ENCODE measurements at regions not wholly inside any gene's neighbourhood (a gene's known extent, or its start where the extent isn't known, plus 50 kb on each side); places are given as distances from the start of the nearest gene placed in this dataset.
"Not testable (repeated sequence)": the region's sequence is repeated elsewhere in the genome, so short reads cannot be mapped to it uniquely, and the experiment has no call there.

- DNase-seq = no peak
Measured at GRCh38 chr6:54440549-54440948, 132.3 kb downstream of the TINAG start.

DNA sequence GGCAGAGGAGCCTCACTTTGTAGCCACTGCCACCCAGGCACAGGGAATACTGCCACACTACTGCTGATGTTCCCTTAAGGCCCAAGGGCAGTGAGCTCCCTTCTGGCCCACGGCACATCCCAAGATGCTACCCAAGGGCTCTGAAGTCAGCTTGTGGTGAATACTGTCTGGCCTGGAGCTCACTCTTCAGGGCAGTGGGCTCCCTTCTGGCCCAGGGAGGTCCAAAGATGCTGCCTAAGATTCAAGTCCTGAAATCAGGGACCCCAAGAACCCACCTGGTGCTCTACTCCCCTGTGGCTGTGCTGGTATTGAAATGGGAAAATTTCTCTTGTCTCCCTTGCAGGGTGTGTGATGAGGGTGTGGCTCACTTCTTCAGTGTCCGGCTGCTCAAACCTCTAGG is 132.8 kb downstream of the TINAG start:
- DNase-seq = no peak

- no peak for DNase-seq
Measured at GRCh38 chr6:54441687-54442248, 133.5 kb downstream of the TINAG start.

DNA sequence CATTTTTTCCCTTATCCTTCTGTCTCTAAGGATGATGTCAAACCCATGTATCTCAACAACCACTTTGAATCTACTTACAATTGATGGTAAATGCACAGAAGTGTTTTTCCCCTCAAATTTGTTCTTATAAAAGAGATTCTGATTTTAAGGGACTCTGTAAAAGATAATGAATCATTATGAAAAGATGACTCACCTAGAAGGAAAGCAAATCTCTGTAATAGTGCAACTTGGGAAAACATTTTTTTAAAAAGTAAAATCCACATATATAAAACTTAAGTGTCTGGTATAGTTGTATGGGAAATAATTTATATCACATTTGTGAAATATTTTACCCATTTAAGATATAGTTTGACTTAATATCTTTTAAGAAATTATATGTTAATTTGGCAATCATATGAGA is 137.0 kb downstream of the TINAG start:
- no peak for DNase-seq

GRCh38 chr6:54448617-54449016 is 140.4 kb downstream of the TINAG start:
- DNase-seq = no peak

GRCh38 chr6:54451516-54451915 is 143.3 kb downstream of the TINAG start:
- DNase-seq = no peak

DNA sequence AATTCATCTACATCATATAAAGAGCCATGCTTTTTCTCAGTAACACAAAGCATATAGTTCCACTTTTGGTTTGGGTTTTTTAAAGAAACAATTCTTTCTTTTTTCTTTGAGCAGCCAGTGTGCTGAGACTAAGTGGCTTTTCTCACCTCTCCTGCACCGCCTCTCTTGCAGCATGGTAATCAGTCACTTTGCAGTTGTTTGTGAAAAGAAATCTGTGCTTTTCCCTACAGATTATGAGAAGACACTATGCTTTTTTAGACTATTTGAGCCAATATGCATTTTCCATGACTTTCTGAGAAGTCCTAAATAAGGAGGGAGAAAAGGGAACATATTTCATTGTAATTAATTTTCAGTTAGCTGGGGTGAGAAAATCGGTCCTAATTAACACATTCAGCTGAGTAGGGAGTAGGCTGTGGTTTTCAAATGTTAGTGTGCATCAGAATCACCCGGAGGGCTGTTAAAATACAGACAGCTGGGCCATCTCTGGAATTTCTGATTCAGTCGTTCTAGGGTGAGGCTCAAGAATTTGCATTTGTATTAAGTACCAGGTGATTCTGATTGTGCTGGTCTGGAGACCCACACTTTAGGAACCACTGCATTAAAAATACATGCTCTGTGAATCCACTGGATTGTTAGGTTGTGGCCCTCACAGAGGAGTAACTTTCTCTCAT is 155.2 kb downstream of the TINAG start:
- no peak for DNase-seq

DNA sequence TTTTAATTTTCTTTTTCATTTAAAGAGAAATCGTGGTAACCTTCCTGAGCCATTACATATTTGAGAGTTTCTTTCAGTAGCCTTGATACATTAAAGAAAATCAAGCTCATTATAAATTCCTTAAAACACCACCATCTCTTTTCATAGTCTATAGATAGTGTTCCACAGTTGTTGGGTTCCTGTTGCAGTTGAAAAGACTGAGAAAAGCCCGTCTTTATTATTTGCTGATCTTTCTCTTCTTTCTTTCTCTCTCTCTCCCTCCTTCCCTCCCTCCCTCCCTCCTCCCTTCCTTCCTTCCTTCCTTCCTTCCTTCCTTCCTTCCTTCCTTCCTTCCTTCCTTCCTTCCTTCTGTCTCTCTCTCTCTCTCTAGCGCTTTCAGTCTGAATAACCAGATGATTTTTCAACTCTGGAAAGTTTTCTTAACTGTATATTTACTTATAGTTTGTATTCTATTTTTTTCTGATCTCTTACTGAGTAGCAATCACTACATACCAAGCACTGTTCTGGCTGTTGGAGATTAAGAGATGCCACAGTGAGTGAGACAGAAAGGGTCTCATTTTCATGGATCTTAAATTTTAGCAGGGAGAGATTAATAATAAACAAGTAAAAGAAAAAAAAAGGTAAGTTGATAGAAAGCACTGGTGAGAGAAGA is 157.5 kb downstream of the TINAG start:
- no peak for DNase-seq

DNA sequence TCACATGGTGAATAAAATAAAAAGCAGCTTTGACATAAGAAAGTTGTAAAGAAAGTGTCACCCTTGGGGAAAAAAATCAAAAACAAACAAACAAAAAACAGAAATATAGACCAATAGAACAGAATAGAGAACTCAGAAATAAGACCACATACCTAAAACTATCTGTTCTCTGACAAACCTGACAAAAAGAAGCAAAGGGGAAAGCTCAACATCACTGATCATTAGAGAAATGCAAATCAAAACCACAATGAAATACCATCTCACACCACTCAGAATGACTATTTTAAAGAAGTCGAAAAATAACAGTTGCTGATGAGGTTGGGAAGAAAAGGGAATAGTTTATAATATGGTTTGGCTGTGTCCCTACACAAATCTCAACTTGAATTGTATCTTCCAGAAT is 159.1 kb downstream of the TINAG start:
- no peak for DNase-seq

DNA sequence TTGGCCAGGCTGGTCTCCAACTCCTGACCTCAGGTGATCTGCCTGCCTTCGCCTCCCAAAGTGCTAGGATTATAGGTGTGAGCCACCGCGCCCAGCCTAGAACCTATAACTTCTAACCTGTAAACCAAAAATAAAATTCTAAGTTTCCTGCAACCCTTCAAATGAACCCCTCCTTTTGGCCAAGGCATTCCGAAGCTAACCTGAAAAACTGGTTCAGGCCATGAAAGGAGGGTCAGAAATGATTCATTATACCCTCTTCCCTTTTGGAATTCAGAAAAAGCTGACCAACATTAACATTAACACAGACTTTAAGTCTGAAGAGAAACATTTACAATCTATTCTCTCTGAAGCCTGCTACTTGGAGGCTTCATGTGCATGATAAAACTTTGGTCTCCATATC is 165.1 kb downstream of the TINAG start:
- DNase-seq = no peak

DNA sequence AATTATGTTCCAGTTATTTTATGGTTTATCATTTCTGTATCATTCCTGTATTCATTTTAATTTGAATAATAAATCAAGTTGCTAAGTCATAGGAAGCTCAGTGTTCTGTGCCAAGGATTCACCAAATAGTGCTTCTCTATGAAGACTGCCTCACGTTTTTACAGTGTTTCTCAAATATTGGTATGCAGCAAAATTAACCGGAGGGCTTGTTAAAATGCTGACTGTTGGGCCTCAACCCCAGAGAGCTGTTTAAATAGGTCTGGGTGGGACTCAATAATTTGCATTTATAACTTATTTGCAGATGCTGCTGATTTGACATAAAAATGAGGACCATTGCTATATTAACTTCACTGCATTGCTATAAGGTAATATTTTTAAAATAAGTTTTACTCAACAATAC is 166.7 kb downstream of the TINAG start:
- DNase-seq = no peak

- no peak for DNase-seq
Measured at GRCh38 chr6:54481091-54481490, 172.8 kb downstream of the TINAG start.

- no peak for DNase-seq
Measured at GRCh38 chr6:54491431-54491830, 183.2 kb downstream of the TINAG start.

GRCh38 chr6:54493138-54493537 is 184.9 kb downstream of the TINAG start:
- no peak for DNase-seq

- no peak for DNase-seq
Measured at GRCh38 chr6:54503144-54503543, 194.9 kb downstream of the TINAG start.

DNA sequence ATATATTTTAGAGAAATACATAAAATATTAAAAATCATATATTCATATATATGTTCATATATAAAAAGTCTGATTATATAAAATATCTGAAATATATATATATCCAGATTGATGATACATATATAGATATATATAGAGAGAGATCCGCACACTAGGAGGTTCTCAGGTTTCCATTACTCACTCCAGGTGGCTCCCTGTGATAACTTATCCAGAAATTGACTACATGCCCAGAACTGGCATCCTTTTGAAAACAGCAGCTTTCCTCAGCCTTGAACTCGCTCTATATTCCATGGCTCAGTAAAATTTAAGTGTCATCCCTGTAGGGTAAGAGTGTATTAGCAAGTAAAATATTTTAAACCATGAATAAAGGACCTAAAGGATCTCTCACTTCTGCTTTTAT is 206.8 kb downstream of the TINAG start:
- no peak for DNase-seq

GRCh38 chr6:54515713-54516112 is 207.5 kb downstream of the TINAG start:
- no peak for DNase-seq

GRCh38 chr6:54516321-54516720 is 208.1 kb downstream of the TINAG start:
- no peak for DNase-seq

- no peak for DNase-seq
Measured at GRCh38 chr6:54519161-54519560, 210.9 kb downstream of the TINAG start.

- DNase-seq = no peak
Measured at GRCh38 chr6:54525731-54526130, 217.5 kb downstream of the TINAG start.

DNA sequence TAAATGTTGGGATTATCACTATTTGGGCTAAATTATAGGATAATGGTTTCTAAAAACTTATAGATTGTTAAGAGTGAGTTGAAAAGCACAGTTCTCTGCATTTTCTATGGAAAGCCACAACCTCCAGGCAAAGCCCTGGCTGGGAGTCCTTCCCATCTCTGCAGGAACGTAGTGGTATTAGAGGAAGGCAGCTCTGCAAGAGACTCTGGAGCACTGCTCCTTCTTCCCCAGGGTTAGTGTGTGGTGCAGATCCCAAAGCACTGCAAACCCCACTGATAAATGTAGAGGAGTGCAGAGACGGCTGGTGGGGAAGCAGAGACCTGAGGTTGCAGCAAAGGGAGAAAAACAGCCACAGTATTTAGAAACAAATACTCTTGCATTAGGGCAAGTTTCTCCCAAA is 225.3 kb downstream of the TINAG start:
- no peak for DNase-seq

- DNase-seq = no peak
Measured at GRCh38 chr6:54535568-54535967, 227.3 kb downstream of the TINAG start.

DNA sequence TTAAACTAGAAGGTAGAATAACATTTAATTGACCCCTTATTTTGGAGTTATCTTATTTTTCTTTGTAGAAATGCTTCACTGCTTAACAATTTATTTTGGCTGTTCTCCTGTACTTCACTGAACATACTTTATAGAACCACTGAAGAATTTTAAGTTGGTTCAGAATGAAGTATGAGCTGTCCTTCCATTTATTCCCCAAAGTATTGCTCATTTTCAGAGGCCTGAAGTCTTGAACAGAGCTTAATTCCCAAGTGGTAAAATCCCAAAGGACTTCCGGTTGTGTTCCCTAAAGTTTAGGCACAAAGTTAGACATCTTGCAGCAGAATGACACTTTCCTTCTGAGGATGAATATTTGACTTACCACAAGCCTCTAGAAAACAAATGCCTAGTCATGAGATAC is 233.3 kb downstream of the TINAG start:
- DNase-seq = no peak

GRCh38 chr6:54559136-54559535 is 250.9 kb downstream of the TINAG start:
- no peak for DNase-seq

GRCh38 chr6:54564188-54564587 is 255.9 kb downstream of the TINAG start:
- not testable (repeated sequence) for DNase-seq
